Endothelial cell of umbilical vein (primary cell): ENCODE measurements at regions not wholly inside any gene's neighbourhood (a gene's known extent, or its start where the extent isn't known, plus 50 kb on each side); places are given as distances from the start of the nearest gene placed in this dataset.

ENCODE experiments used
- BruUV-seq: library from RNA; stranded (reverse); fragments of 400-500 nt; replicated peaks from 2 replicates; lab custom pipeline; 2021; lab: Mats Ljungman, UMichigan
- CTCF ChIA-PET: fragments of 300-600, 350-600 bp; sonication (Branson Sonifier 250); formaldehyde crosslinking; loops from one replicate; lab custom pipeline; 2021; ENCODE audit warnings: antibody characterized with exemption, inconsistent platforms; lab: Charles Lee
- POLR2A ChIA-PET: fragments of 300-600, 350-600 bp; sonication (Branson Sonifier 250); formaldehyde crosslinking; loops from one replicate; lab custom pipeline; 2021; ENCODE audit warnings: antibody characterized with exemption, inconsistent platforms; lab: Charles Lee
- DNase-seq: peaks from one replicate; pipeline ENCODE4 v3.0.0-alpha.2; 2011; ENCODE audit warnings: low read depth, low spot score
- FAIRE-seq: peaks from 2 replicates; lab custom pipeline; 2011; peaks lifted over from hg19 to GRCh38; lab: Jason Lieb, UNC
- H2AFZ ChIP-seq: 2 replicates; pipeline ENCODE4 v1.6.0; 2012; ENCODE audit warnings: low read depth, low read length, control low read depth, inconsistent platforms
- H3K27ac ChIP-seq: 2 replicates; pipeline ENCODE4 v1.5.1; 2011; ENCODE audit warnings: low read depth, mild to moderate bottlenecking, control low read depth, low read length, moderate library complexity; ENCODE audit not compliant: insufficient read depth
- H3K27me3 ChIP-seq, 2 experiments: 2 replicates each; pipeline versions ENCODE4 v1.6.0 to v1.6.1; 2011; ENCODE audit warnings: low read length in 2 of 2, mixed read lengths in 1 of 2; ENCODE audit not compliant: control insufficient read depth in 2 of 2, insufficient read depth in 2 of 2
- H3K36me3 ChIP-seq, 2 experiments: 2 replicates in 1 of 2; 3 replicates in 1 of 2; pipeline ENCODE4 v1.5.1; 2011; ENCODE audit warnings: low read length in 2 of 2, mild to moderate bottlenecking in 1 of 2, moderate library complexity in 1 of 2; ENCODE audit not compliant: control insufficient read depth in 2 of 2, insufficient read depth in 2 of 2; ENCODE audit errors: extremely low read depth in 1 of 2
- H3K4me1 ChIP-seq: 3 replicates; pipeline ENCODE4 v1.5.1; 2011; ENCODE audit warnings: mild to moderate bottlenecking, low read length; ENCODE audit not compliant: control insufficient read depth, insufficient read depth; ENCODE audit errors: extremely low read depth
- H3K4me2 ChIP-seq: 2 replicates; pipeline ENCODE4 v1.6.1; 2011; ENCODE audit warnings: low read length, control low read depth, mixed read lengths; ENCODE audit not compliant: insufficient read depth
- H3K4me3 ChIP-seq, 3 experiments: fragments of 200-600 bp in 1 of 3; sonication (generic), shearing (Covaris generic) in 1 of 3; replicated peaks in 1 of 3; 2 replicates each; pipeline ENCODE4 v1.5.1; 2011 to 2016; ENCODE audit warnings: control low read depth in 3 of 3, low read length in 3 of 3, mild to moderate bottlenecking in 2 of 3, inconsistent platforms in 1 of 3, low read depth in 1 of 3, moderate library complexity in 1 of 3; ENCODE audit not compliant: insufficient read depth in 1 of 3
- H3K79me2 ChIP-seq: 2 replicates; pipeline ENCODE4 v1.6.0; 2012; ENCODE audit warnings: low read length, inconsistent platforms; ENCODE audit not compliant: control insufficient read depth, insufficient read depth
- H3K9ac ChIP-seq: replicated peaks from 2 replicates; pipeline ENCODE3; 2011; ENCODE audit warnings: low read length, control low read depth; ENCODE audit not compliant: insufficient read depth; ENCODE audit errors: extremely low read depth
- H3K9me1 ChIP-seq: replicated peaks from 3 replicates; pipeline ENCODE4 v1.6.0; 2011; ENCODE audit warnings: mild to moderate bottlenecking, low read length; ENCODE audit not compliant: control insufficient read depth, insufficient read depth; ENCODE audit errors: extremely low read depth
- H3K9me3 ChIP-seq: replicated peaks from 2 replicates; pipeline ENCODE4 v1.5.1; 2012; ENCODE audit warnings: low read length, inconsistent platforms; ENCODE audit not compliant: control insufficient read depth, insufficient read depth
- H4K20me1 ChIP-seq: replicated peaks from 2 replicates; pipeline ENCODE3; 2011; ENCODE audit warnings: mild to moderate bottlenecking, low read length; ENCODE audit not compliant: control insufficient read depth, insufficient read depth; ENCODE audit errors: extremely low read depth
- EZH2 ChIP-seq: IDR thresholded peaks from 2 replicates; pipeline ENCODE4 v1.6.1; 2012; ENCODE audit warnings: borderline replicate concordance, low read depth, mild to moderate bottlenecking, moderate library complexity, low read length, inconsistent platforms; ENCODE audit not compliant: severe bottlenecking
- FOS ChIP-seq: IDR thresholded peaks from 2 replicates; pipeline ENCODE4 v1.6.1; 2011; ENCODE audit warnings: mild to moderate bottlenecking, low read length, moderate library complexity, borderline replicate concordance; ENCODE audit not compliant: insufficient read depth
- GATA2 ChIP-seq: IDR thresholded peaks from 2 replicates; pipeline ENCODE4 v1.7.0; 2011; ENCODE audit warnings: low read depth, mild to moderate bottlenecking, moderate library complexity, mixed read lengths, low read length; ENCODE audit not compliant: insufficient read length, insufficient read depth
- JUN ChIP-seq: IDR thresholded peaks from 2 replicates; pipeline ENCODE4 v1.6.1; 2011; ENCODE audit warnings: borderline replicate concordance, low read depth; ENCODE audit not compliant: insufficient read length, insufficient read depth
- MYC ChIP-seq: IDR thresholded peaks from one replicate; pipeline ENCODE4 v1.6.1; 2011; ENCODE audit warnings: mild to moderate bottlenecking, low read depth, low read length
- POLR2A ChIP-seq: IDR thresholded peaks from 2 replicates; pipeline ENCODE4 v1.6.1; 2012; ENCODE audit warnings: low read depth, mild to moderate bottlenecking, control low read depth, low read length
- POLR2AphosphoS5 ChIP-seq: IDR thresholded peaks from 2 replicates; pipeline ENCODE4 v1.6.1; 2012; ENCODE audit warnings: low read depth, mild to moderate bottlenecking, control low read depth, low read length, moderate library complexity; ENCODE audit not compliant: insufficient read depth
- dilution Hi-C: fragments of 300-500 bp; cut with MboI; formaldehyde crosslinking; loops from one replicate; pipeline ENCODE4 v1.15.0; 2019; ENCODE audit warnings: low sequenced_read_pairs; ENCODE audit not compliant: extremely low pct_ligation_motif_present
- intact Hi-C: fragments of 100-400 bp; cut with micrococcal nuclease; formaldehyde crosslinking; loops from one replicate; pipeline ENCODE4 v1.10.0; 2022
- TF ChIP-seq, protein P1 (sequence below), 2 donors: IDR thresholded peaks; 1 replicate in 1 of 2; 2 replicates in 1 of 2; pipeline ENCODE4 v1.5.1; 2011; ENCODE audit warnings: low read length in 2 of 2, mild to moderate bottlenecking in 2 of 2, moderate library complexity in 2 of 2, control low read depth in 1 of 2, inconsistent platforms in 1 of 2, low read depth in 1 of 2; ENCODE audit not compliant: insufficient read depth in 1 of 2; ENCODE audit errors: extremely low read depth in 1 of 2
- TF ChIP-seq, protein P2 (sequence below): IDR thresholded peaks from 2 replicates; pipeline ENCODE4 v1.6.1; 2011; ENCODE audit not compliant: insufficient read depth, insufficient read length

GRCh38 chr2:59532808-59533207 lies 1020.6 kb downstream of the BCL11A start:
- no peaks in the 10 kb centered on the region for H3K36me3 ChIP-seq
- H3K9ac ChIP-seq: no peak overlapping the region
- TF ChIP-seq, protein P1, sequence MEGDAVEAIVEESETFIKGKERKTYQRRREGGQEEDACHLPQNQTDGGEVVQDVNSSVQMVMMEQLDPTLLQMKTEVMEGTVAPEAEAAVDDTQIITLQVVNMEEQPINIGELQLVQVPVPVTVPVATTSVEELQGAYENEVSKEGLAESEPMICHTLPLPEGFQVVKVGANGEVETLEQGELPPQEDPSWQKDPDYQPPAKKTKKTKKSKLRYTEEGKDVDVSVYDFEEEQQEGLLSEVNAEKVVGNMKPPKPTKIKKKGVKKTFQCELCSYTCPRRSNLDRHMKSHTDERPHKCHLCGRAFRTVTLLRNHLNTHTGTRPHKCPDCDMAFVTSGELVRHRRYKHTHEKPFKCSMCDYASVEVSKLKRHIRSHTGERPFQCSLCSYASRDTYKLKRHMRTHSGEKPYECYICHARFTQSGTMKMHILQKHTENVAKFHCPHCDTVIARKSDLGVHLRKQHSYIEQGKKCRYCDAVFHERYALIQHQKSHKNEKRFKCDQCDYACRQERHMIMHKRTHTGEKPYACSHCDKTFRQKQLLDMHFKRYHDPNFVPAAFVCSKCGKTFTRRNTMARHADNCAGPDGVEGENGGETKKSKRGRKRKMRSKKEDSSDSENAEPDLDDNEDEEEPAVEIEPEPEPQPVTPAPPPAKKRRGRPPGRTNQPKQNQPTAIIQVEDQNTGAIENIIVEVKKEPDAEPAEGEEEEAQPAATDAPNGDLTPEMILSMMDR (IDR thresholded peaks at IDR 0.05; ENCODE audit: extremely low read depth in 1 of 2, insufficient read depth in 1 of 2, low read depth in 1 of 2, low read length in 2 of 2): no peak
- TF ChIP-seq, protein P2, sequence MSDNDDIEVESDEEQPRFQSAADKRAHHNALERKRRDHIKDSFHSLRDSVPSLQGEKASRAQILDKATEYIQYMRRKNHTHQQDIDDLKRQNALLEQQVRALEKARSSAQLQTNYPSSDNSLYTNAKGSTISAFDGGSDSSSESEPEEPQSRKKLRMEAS: no peak
- TF ChIP-seq POLR2A: no peak
- no peaks in the 10 kb centered on the region for H3K4me1 ChIP-seq
- H2AFZ ChIP-seq: no peak overlapping the region
- ChIA-PET CTCF (no interaction called here), POLR2A (no interaction called here)
- H3K27ac ChIP-seq: no peak overlapping the region
- no TSS peak for BruUV-seq
- dilution Hi-C loops (no loop called here), intact Hi-C loops (no loop called here)
- no peak overlapping the region for H3K4me3 ChIP-seq
- H3K4me2 ChIP-seq: no peak overlapping the region
- H3K27me3 ChIP-seq: no peaks in the 10 kb centered on the region
- no peaks in the 10 kb centered on the region for H3K9me1 ChIP-seq
- H4K20me1 ChIP-seq: no peaks in the 10 kb centered on the region
- no peaks in the 10 kb centered on the region for H3K79me2 ChIP-seq
- DNase-seq: no peak
- FAIRE-seq: no peak
- no peaks in the 10 kb centered on the region for H3K9me3 ChIP-seq

- no peak overlapping the region for H3K27ac ChIP-seq
- H3K4me2 ChIP-seq: no peak overlapping the region
- FAIRE-seq: no peak
- no peak for TF ChIP-seq JUN
- TF ChIP-seq EZH2: no peak
- no peak for TF ChIP-seq GATA2
- no peak for TF ChIP-seq POLR2A
- no peak for TF ChIP-seq POLR2AphosphoS5
- TF ChIP-seq FOS: no peak
- no peak for TF ChIP-seq MYC
- TF ChIP-seq, protein P2: no peak
- TF ChIP-seq, protein P1 (IDR thresholded peaks at IDR 0.05; ENCODE audit: extremely low read depth in 1 of 2, insufficient read depth in 1 of 2, low read depth in 1 of 2, low read length in 2 of 2): no peak
- no peak for DNase-seq
- CTCF ChIA-PET: no interaction called here
- BruUV-seq: no TSS peak
- H3K4me1 ChIP-seq: no peaks in the 10 kb centered on the region
- no peaks in the 10 kb centered on the region for H3K9me3 ChIP-seq
- H3K4me3 ChIP-seq: no peak overlapping the region
- H3K79me2 ChIP-seq: no peaks in the 10 kb centered on the region
- POLR2A ChIA-PET: no interaction called here
- dilution Hi-C loops: no loop called here
- H4K20me1 ChIP-seq: no peaks in the 10 kb centered on the region
- intact Hi-C loops: no loop called here
- H3K9ac ChIP-seq: no peak overlapping the region
- no peak overlapping the region for H2AFZ ChIP-seq
- H3K27me3 ChIP-seq: no peaks in the 10 kb centered on the region
- H3K9me1 ChIP-seq: no peaks in the 10 kb centered on the region
- no peaks in the 10 kb centered on the region for H3K36me3 ChIP-seq
Measured at GRCh38 chr2:59530258-59530657, 1023.2 kb downstream of the BCL11A start.
